Caco-2 (cell line): ENCODE measurements at regions not wholly inside any gene's neighbourhood (a gene's known extent, or its start where the extent isn't known, plus 50 kb on each side); places are given as distances from the start of the nearest gene placed in this dataset.

Experiments
- BruUV-seq: library from RNA; stranded (reverse); fragments of 400-500 nt; replicated peaks from 2 replicates; lab custom pipeline; 2021; lab: Mats Ljungman, UMichigan
- CTCF ChIA-PET: fragments of 300-600 bp; sonication (Branson Sonifier 250); formaldehyde crosslinking; loops from one replicate; lab custom pipeline; 2022; ENCODE audit warnings: antibody characterized with exemption; lab: Charles Lee
- POLR2A ChIA-PET: fragments of 300-600 bp; sonication (Branson Sonifier 250); formaldehyde crosslinking; loops from one replicate; lab custom pipeline; 2022; ENCODE audit warnings: antibody characterized with exemption; lab: Charles Lee
- DNase-seq, 2 experiments: peaks; one replicate each; pipeline versions ENCODE4 v3.0.0 to v3.0.0-alpha.2; 2020 to 2022
- H3K27me3 ChIP-seq: replicated peaks from 2 replicates; pipeline ENCODE4 v1.6.0; 2011; ENCODE audit warnings: low read length; ENCODE audit not compliant: control insufficient read depth, insufficient read depth
- H3K36me3 ChIP-seq: 2 replicates; pipeline ENCODE4 v1.5.1; 2011; ENCODE audit warnings: low read length; ENCODE audit not compliant: control insufficient read depth, insufficient read depth
- H3K4me1 ChIP-seq: fragments of 250-450 bp; sonication (Bioruptor Pico); 2 replicates; pipeline ENCODE4 v1.5.1; 2020; ENCODE audit warnings: mild to moderate bottlenecking
- H3K4me3 ChIP-seq: 2 replicates; pipeline ENCODE4 v1.5.1; 2011; ENCODE audit warnings: low read depth, mild to moderate bottlenecking, control low read depth, low read length
- H3K9me3 ChIP-seq: fragments of 250-450 bp; sonication (Bioruptor Pico); 2 replicates; pipeline ENCODE4 v1.5.1; 2020; ENCODE audit warnings: mild to moderate bottlenecking, moderate library complexity
- H3K27ac Mint-ChIP-seq: one replicate; pipeline ENCODE4 v1.8.0; 2022; ENCODE audit warnings: mixed read lengths; ENCODE audit not compliant: unreplicated experiment
- H3K27me3 Mint-ChIP-seq: one replicate; pipeline ENCODE4 v1.8.0; 2022; ENCODE audit warnings: mixed read lengths; ENCODE audit not compliant: insufficient read depth, unreplicated experiment
- H3K36me3 Mint-ChIP-seq: one replicate; pipeline ENCODE4 v1.8.0; 2022; ENCODE audit warnings: mild to moderate bottlenecking, mixed read lengths; ENCODE audit not compliant: insufficient read depth, unreplicated experiment
- H3K4me1 Mint-ChIP-seq: one replicate; pipeline ENCODE4 v1.8.0; 2022; ENCODE audit warnings: low read depth, mixed read lengths; ENCODE audit not compliant: unreplicated experiment
- H3K4me3 Mint-ChIP-seq: one replicate; pipeline ENCODE4 v1.8.0; 2022; ENCODE audit warnings: mild to moderate bottlenecking, moderate library complexity, mixed read lengths; ENCODE audit not compliant: unreplicated experiment
- H3K9me3 Mint-ChIP-seq: one replicate; pipeline ENCODE4 v1.8.0; 2022; ENCODE audit warnings: mixed read lengths; ENCODE audit not compliant: unreplicated experiment
- intact Hi-C: fragments of 100-400 bp; cut with micrococcal nuclease; formaldehyde crosslinking; loops from one replicate; pipeline ENCODE4 v1.10.0; 2022; ENCODE audit not compliant: unreplicated experiment
- TF ChIP-seq, protein P1 (sequence below), 2 experiments: fragments of 200-600 bp in 1 of 2; IDR thresholded peaks; 1 replicate in 1 of 2; 2 replicates in 1 of 2; pipeline versions ENCODE4 v1.5.1 to v1.8.0; 2011 to 2022; ENCODE audit warnings: antibody characterized with exemption in 1 of 2, control low read depth in 1 of 2, inconsistent platforms in 1 of 2, low read depth in 1 of 2, low read length in 1 of 2, mild to moderate bottlenecking in 1 of 2, moderate library complexity in 1 of 2; ENCODE audit not compliant: insufficient read depth in 1 of 2, severe bottlenecking in 1 of 2, unreplicated experiment in 1 of 2

DNA sequence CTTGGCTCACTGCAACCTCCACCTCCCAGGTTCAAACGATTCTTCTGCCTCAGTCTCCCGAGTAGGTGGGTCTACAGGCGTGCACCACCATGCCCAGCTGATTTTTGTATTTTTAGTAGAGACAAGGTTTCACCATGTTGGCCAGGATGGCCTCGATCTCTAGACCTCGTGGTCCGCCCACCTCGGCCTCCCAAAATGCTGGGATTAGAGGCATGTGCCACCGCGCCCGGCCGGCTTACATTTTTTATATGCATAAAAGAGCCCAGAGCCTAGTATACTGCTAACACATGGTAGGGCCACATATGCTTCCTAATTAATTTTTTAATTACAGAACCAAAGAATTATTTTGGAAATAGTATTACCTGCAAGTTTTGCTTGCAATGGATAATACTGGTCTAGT is 1325.4 kb downstream of the PLA2G4A start:
- H3K4me1 ChIP-seq, result no peaks in the 10 kb centered on the region
- TF ChIP-seq, protein P1, sequence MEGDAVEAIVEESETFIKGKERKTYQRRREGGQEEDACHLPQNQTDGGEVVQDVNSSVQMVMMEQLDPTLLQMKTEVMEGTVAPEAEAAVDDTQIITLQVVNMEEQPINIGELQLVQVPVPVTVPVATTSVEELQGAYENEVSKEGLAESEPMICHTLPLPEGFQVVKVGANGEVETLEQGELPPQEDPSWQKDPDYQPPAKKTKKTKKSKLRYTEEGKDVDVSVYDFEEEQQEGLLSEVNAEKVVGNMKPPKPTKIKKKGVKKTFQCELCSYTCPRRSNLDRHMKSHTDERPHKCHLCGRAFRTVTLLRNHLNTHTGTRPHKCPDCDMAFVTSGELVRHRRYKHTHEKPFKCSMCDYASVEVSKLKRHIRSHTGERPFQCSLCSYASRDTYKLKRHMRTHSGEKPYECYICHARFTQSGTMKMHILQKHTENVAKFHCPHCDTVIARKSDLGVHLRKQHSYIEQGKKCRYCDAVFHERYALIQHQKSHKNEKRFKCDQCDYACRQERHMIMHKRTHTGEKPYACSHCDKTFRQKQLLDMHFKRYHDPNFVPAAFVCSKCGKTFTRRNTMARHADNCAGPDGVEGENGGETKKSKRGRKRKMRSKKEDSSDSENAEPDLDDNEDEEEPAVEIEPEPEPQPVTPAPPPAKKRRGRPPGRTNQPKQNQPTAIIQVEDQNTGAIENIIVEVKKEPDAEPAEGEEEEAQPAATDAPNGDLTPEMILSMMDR (IDR thresholded peaks at IDR 0.05; ENCODE audit: insufficient read depth in 1 of 2, low read depth in 1 of 2, low read length in 1 of 2, severe bottlenecking in 1 of 2, unreplicated experiment in 1 of 2), result no peak
- ChIA-PET POLR2A (no interaction called here), CTCF (no interaction called here)
- no peaks in the 10 kb centered on the region for H3K9me3 Mint-ChIP-seq
- no peaks in the 10 kb centered on the region for H3K36me3 ChIP-seq
- DNase-seq, result no peak
- no peak overlapping the region for H3K27ac Mint-ChIP-seq
- H3K27me3 Mint-ChIP-seq, result no peaks in the 10 kb centered on the region
- no peaks in the 10 kb centered on the region for H3K4me1 Mint-ChIP-seq
- H3K9me3 ChIP-seq, result no peaks in the 10 kb centered on the region
- no peak overlapping the region for H3K4me3 Mint-ChIP-seq
- intact Hi-C loops, result no loop called here
- no peak overlapping the region for H3K4me3 ChIP-seq
- BruUV-seq, result no TSS peak
- H3K36me3 Mint-ChIP-seq, result no peaks in the 10 kb centered on the region
- H3K27me3 ChIP-seq, result no peaks in the 10 kb centered on the region

DNA sequence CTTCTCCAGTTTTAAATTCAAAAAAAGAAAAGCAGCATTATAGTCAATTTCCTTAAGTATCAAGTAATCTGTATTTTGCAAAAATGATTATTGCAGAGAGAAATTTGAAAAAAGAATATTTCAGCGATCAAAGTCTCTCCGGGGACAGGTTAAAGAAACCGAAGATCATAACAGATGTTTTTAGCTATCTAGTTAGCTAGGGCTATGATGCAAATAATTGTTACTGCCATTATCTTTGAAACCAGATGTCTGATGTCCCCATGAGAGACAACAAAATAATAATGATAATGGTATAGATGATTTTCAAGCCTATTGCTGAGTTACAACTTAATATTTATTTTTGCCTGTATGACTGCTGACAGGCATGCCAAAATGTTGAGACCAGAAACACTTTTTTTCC is 1326.0 kb downstream of the PLA2G4A start:
- H3K27me3 ChIP-seq, result no peaks in the 10 kb centered on the region
- H3K4me3 ChIP-seq, result no peak overlapping the region
- no TSS peak for BruUV-seq
- no peaks in the 10 kb centered on the region for H3K36me3 ChIP-seq
- Mint-ChIP-seq H3K4me3 (no peak overlapping the region), H3K27ac (no peak overlapping the region), H3K9me3 (no peaks in the 10 kb centered on the region), H3K4me1 (no peaks in the 10 kb centered on the region), H3K27me3 (no peaks in the 10 kb centered on the region), H3K36me3 (no peaks in the 10 kb centered on the region)
- POLR2A ChIA-PET, result no interaction called here
- CTCF ChIA-PET, result no interaction called here
- H3K9me3 ChIP-seq, result no peaks in the 10 kb centered on the region
- no peaks in the 10 kb centered on the region for H3K4me1 ChIP-seq
- no peak for DNase-seq
- intact Hi-C loops, result no loop called here
- TF ChIP-seq, protein P1 (IDR thresholded peaks at IDR 0.05; ENCODE audit: insufficient read depth in 1 of 2, low read depth in 1 of 2, low read length in 1 of 2, severe bottlenecking in 1 of 2, unreplicated experiment in 1 of 2), result no peak

DNA sequence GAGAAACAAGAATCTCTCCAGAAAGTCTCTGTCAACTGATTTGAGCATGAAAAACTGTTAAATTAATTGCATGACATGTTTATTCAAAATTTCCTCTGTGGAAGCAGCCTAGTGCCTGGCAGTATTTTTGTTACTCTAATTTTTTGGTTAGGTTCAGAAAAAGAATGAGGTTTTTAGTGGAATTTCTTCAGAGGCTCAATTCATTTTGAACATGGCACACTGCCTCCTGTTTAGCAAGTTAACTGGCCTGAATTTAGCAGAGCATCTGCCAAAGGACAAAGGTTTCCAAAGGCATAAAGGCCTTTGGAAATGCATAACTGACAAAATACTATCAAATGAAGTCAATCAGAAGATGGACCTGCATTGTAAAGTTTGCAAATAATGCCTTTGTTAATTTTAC is 1326.5 kb downstream of the PLA2G4A start:
- H3K36me3 Mint-ChIP-seq, result no peaks in the 10 kb centered on the region
- DNase-seq, result no peak
- Histone ChIP-seq H3K36me3 (no peaks in the 10 kb centered on the region), H3K27me3 (no peaks in the 10 kb centered on the region), H3K9me3 (no peaks in the 10 kb centered on the region), H3K4me1 (no peaks in the 10 kb centered on the region), H3K4me3 (no peak overlapping the region)
- ChIA-PET POLR2A (no interaction called here), CTCF (no interaction called here)
- intact Hi-C loops, result no loop called here
- no TSS peak for BruUV-seq
- no peak overlapping the region for H3K4me3 Mint-ChIP-seq
- no peaks in the 10 kb centered on the region for H3K27me3 Mint-ChIP-seq
- H3K9me3 Mint-ChIP-seq, result no peaks in the 10 kb centered on the region
- no peaks in the 10 kb centered on the region for H3K4me1 Mint-ChIP-seq
- TF ChIP-seq, protein P1 (IDR thresholded peaks at IDR 0.05; ENCODE audit: insufficient read depth in 1 of 2, low read depth in 1 of 2, low read length in 1 of 2, severe bottlenecking in 1 of 2, unreplicated experiment in 1 of 2), result no peak
- H3K27ac Mint-ChIP-seq, result no peak overlapping the region
